ENCODE measurements at regions not wholly inside any gene's neighbourhood (a gene's known extent, or its start where the extent isn't known, plus 50 kb on each side); places are given as distances from the start of the nearest gene placed in this dataset.

DNA sequence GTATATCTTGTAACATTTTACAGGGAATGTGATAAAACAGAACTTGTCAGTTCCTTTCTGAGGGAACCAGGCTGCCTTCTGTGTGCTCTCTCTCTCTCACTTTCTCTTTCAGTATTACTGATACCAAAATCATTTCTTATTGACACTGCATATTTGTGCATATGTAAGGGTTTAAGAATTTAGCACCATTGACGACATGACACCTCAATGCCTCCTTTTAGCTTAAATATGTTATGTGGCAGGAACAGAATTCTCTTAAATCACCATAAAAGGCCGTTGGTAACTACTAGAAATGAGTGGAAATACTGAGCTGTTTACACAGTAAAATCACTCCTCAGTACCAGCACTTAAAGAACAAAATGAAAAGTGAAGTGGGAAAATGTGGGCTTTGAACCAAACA is 457.7 kb upstream of the SYT1 start:
- TF ChIP-seq POLR2AphosphoS5 (IDR thresholded peaks at IDR 0.05), result no peak
- TF ChIP-seq, protein P1, sequence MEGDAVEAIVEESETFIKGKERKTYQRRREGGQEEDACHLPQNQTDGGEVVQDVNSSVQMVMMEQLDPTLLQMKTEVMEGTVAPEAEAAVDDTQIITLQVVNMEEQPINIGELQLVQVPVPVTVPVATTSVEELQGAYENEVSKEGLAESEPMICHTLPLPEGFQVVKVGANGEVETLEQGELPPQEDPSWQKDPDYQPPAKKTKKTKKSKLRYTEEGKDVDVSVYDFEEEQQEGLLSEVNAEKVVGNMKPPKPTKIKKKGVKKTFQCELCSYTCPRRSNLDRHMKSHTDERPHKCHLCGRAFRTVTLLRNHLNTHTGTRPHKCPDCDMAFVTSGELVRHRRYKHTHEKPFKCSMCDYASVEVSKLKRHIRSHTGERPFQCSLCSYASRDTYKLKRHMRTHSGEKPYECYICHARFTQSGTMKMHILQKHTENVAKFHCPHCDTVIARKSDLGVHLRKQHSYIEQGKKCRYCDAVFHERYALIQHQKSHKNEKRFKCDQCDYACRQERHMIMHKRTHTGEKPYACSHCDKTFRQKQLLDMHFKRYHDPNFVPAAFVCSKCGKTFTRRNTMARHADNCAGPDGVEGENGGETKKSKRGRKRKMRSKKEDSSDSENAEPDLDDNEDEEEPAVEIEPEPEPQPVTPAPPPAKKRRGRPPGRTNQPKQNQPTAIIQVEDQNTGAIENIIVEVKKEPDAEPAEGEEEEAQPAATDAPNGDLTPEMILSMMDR (IDR thresholded peaks at IDR 0.05), result no peak
- no peak for TF ChIP-seq POLR2A (IDR thresholded peaks at IDR 0.05)
- intact Hi-C loops (cut with DNase I), result no loop called here
- Histone ChIP-seq H3K9me3 (no peaks in the 10 kb centered on the region), H3K4me3 (no peak overlapping the region), H3K36me3 (no peaks in the 10 kb centered on the region), H3K27ac (no peak overlapping the region), H3K4me1 (replicated peaks) (no peaks in the 10 kb centered on the region), H3K27me3 (replicated peaks; ENCODE audit: insufficient read depth) (no peaks in the 10 kb centered on the region)
- no peak for DNase-seq (ENCODE audit: low spot score)
- 12% methylated on average over 2 of the region's 2 CpGs for WGBS

DNA sequence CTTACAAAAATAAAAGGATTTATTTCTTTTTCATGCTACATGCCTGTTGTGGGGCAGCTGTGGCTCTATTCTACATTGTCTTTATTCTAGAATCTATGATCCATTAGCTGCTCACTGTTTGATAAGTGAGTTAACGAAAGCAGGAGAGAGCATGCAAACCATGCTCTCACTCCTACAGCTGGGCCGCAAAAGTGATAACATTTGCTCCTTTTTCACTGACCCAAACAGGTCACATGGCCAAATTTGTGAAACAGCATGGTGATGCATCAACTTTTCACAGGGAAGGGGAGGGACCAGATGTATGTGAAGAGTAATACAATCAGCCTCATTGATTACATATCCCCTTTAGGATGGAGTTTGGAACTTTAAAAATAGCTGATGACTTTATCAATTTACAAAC is 456.9 kb upstream of the SYT1 start:
- no peak for DNase-seq (ENCODE audit: low spot score)
- TF ChIP-seq POLR2AphosphoS5 (IDR thresholded peaks at IDR 0.05) (no peak), POLR2A (IDR thresholded peaks at IDR 0.05) (no peak)
- TF ChIP-seq, protein P1 (IDR thresholded peaks at IDR 0.05), result no peak

DNA sequence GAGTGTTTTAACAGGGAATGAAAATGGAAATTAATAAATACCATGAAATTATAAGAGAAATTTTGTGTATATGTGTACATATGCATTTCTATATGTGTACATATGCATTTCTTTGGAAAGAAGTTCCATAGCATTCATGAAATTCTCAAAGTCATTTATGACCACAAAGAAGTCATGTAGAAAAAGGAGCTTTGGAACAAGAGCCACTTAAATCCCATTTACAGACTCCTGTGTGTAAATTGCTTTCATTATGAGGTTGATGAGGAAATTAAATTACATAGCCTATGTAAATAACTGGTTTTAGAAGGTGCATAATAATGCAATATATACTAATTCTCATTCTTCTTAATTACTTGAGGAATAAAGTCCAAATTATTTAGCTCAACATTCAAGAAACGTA is 450.5 kb upstream of the SYT1 start:
- Histone ChIP-seq H3K9me3 (no peaks in the 10 kb centered on the region), H3K4me1 (replicated peaks) (no peaks in the 10 kb centered on the region), H3K27me3 (replicated peaks; ENCODE audit: insufficient read depth) (no peaks in the 10 kb centered on the region), H3K36me3 (no peaks in the 10 kb centered on the region), H3K27ac (no peak overlapping the region), H3K4me3 (no peak overlapping the region)
- TF ChIP-seq, protein P1 (IDR thresholded peaks at IDR 0.05), result no peak
- no peak for TF ChIP-seq POLR2AphosphoS5 (IDR thresholded peaks at IDR 0.05)
- no peak for TF ChIP-seq POLR2A (IDR thresholded peaks at IDR 0.05)
- no peak for DNase-seq (ENCODE audit: low spot score)
- 94% methylated on average over 1 of the region's 1 CpG for WGBS
- intact Hi-C loops (cut with DNase I), result no loop called here

More for the DNA sequence above, 456.9 kb upstream of the SYT1 start:
- no peaks in the 10 kb centered on the region for H3K27me3 ChIP-seq (replicated peaks; ENCODE audit: insufficient read depth)
- WGBS, result 85% methylated on average over 2 of the region's 2 CpGs
- H3K27ac ChIP-seq, result no peak overlapping the region
- intact Hi-C loops (cut with DNase I), result no loop called here
- H3K9me3 ChIP-seq, result no peaks in the 10 kb centered on the region
- H3K36me3 ChIP-seq, result no peaks in the 10 kb centered on the region
- H3K4me3 ChIP-seq, result no peak overlapping the region
- no peaks in the 10 kb centered on the region for H3K4me1 ChIP-seq (replicated peaks)

DNA sequence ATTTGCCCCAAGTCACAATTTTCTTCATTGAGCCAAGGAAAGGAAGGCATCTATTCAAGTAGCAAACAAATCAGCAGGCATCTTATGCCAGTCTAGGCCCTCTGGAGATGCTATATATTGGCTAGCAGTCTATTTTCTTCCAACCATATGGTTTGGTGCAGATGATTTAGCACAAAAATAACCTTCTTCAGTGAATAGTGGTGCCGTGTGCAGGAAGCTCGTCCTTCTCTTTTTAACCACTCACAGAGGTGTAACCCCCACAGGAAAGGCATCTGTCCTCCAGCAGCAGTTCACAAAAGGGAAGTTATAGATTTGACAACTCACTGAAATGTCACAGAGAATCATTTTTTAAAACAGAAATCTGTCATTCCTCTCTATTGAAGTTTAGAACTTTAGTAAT is 445.7 kb upstream of the SYT1 start:
- intact Hi-C loops (cut with DNase I), result no loop called here
- no peak for DNase-seq (ENCODE audit: low spot score)
- Histone ChIP-seq H3K27me3 (replicated peaks; ENCODE audit: insufficient read depth) (no peaks in the 10 kb centered on the region), H3K36me3 (no peaks in the 10 kb centered on the region), H3K27ac (no peak overlapping the region), H3K9me3 (no peaks in the 10 kb centered on the region), H3K4me1 (replicated peaks) (no peaks in the 10 kb centered on the region), H3K4me3 (no peak overlapping the region)
- TF ChIP-seq, protein P1 (IDR thresholded peaks at IDR 0.05), result no peak
- TF ChIP-seq POLR2A (IDR thresholded peaks at IDR 0.05) (no peak), POLR2AphosphoS5 (IDR thresholded peaks at IDR 0.05) (no peak)
- 85% methylated on average over 2 of the region's 2 CpGs for WGBS

DNA sequence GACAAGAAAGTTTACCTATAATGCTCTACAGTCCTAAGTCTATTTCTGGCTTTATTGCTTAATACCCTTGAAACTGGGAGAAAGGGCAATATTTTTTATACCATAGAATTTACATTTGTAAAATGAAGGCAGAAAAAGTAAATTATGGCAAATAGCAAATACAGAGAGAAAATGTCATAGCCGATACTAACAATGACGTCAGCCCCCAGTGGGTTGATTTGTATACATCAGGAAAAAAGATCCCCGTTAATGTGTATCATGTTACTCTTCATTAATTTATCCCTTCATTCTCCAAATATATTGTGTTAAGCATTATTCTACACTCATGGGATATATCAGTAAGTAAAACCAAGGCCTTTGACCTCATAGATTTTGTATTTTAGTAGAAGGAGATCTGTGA is 445.1 kb upstream of the SYT1 start:
- H3K27ac ChIP-seq, result no peak overlapping the region
- no peak for DNase-seq (ENCODE audit: low spot score)
- H3K36me3 ChIP-seq, result no peaks in the 10 kb centered on the region
- no peaks in the 10 kb centered on the region for H3K4me1 ChIP-seq (replicated peaks)
- H3K27me3 ChIP-seq (replicated peaks; ENCODE audit: insufficient read depth), result no peaks in the 10 kb centered on the region
- H3K4me3 ChIP-seq, result no peak overlapping the region
- 88% methylated on average over 3 of the region's 3 CpGs for WGBS
- TF ChIP-seq POLR2A (IDR thresholded peaks at IDR 0.05), result no peak
- TF ChIP-seq, protein P1 (IDR thresholded peaks at IDR 0.05), result no peak
- intact Hi-C loops (cut with DNase I), result no loop called here
- no peaks in the 10 kb centered on the region for H3K9me3 ChIP-seq

All from prostate gland (tissue), 2 donors.